G401 (cell line): ENCODE measurements at regions not wholly inside any gene's neighbourhood (a gene's known extent, or its start where the extent isn't known, plus 50 kb on each side); places are given as distances from the start of the nearest gene placed in this dataset.

Experiments
- DNase-seq: peaks from one replicate; pipeline ENCODE4 v3.0.0-alpha.2; 2015; ENCODE audit warnings: low spot score
- in situ Hi-C: cut with HindIII; loops from 2 replicates; pipeline ENCODE4 v1.10.0; 2016; ENCODE audit warnings: low sequenced_read_pairs, mixed read lengths

DNA sequence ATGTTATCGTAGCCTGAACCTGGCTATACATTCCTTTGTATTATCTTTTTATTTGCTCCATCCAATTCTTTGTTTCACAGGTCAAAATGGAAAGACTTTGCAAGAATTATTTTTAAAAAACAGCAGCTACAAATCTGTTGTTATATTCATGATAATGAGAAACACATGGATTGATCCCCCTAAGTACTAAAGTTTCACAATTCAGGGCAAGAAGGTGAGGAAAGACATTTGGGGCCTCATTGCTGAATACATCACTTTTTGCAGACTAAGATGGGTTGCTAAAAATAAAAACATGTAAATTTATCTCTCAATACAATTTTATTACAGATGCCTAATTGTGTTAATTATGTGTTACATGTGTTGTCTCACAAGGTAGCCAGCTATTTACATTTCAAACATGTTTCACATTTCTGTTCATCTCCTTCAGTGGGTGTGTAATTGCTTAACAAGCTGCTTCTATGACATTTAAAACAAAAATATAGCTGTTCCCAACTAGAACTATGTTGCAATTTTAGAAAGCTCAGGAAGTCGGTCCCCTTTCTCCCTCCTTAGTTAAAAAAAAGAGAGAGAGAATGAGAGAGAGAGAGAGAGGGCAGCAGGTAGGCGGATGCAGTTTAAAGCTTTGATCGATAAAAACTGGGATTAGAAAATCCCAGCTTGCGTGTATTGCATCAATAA, 606.3 kb upstream of the FZD8 start:
- in situ Hi-C loops = no loop called here
- no peak for DNase-seq

DNA sequence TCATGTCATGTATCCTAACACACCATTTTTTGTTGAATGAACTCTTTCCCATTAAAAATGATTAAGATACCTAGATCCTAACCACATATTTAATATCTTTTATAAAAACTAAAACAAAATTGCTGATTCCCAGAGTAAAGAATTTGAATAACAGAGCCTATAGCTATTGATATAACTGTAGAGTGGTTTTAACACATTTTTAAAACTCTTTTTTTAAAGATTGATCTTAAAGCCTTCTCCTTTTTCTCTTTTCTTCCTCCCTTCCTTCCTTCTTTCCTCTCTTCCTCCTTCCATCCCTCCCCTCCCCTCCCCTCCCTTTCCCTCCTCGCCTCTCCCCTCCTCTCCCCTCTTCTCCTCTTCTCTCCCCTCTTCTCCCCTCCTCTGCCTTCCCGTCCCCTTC, 605.4 kb upstream of the FZD8 start:
- DNase-seq = no peak
- in situ Hi-C loops = no loop called here

DNA sequence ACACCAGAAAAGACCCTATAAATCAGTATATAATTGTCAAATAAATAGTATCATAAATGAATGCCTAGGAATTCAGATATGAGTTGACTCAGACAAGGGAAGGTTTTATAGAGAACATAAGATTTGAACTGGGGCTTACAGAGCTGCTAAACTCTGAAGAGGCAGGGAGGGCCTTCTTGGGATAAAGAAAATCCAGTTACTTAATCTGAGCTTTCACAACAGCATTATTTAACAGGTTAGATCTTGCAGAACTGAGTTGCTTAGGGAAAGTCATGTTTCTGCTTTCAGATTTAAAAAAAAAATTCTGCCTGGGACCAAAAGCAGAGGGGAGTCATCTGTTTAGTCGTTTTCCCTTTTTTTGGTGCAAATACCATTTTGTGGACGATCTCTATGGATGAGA, 594.8 kb upstream of the FZD8 start:
- in situ Hi-C loops = no loop called here
- no peak for DNase-seq

DNA sequence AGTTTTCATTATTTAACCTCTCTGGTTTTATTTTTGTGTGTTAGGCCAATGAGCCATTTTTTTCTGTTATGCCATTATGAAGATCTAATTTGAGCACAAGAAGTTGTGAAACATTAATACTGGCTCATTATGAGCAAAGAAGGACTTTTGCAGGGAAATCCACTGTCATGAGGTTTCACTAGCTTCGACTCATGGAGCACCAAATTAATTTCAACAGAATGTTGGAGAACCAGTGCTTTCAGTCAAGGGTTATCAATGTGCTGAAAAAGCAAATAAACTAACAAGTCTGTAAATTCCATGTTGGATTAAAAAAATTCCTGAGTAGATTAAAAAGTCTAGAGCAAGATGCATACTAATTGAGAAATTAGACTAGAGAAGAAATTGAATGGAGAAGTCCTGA, 594.2 kb upstream of the FZD8 start:
- in situ Hi-C loops = no loop called here

DNA sequence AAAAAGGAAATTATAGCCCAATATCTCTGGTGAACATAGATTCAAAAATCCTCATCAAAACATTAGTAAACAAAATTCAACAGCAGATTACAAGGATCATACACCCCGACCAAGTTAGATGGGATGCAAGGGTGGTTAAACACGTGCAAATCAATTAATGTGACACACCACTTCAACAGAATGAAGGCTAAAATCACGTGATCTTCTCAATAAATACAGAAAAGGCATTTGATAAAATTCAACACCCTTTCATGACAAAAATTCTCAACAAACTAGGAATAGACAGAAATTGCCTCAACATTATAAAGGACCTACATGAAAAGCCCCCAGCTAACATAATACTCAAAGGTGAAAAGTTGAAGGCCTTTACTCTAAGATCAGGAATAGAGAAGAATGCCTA, 590.8 kb upstream of the FZD8 start:
- DNase-seq = no peak
- in situ Hi-C loops = no loop called here

More for the DNA sequence above, 594.2 kb upstream of the FZD8 start:
- DNase-seq = no peak

DNA sequence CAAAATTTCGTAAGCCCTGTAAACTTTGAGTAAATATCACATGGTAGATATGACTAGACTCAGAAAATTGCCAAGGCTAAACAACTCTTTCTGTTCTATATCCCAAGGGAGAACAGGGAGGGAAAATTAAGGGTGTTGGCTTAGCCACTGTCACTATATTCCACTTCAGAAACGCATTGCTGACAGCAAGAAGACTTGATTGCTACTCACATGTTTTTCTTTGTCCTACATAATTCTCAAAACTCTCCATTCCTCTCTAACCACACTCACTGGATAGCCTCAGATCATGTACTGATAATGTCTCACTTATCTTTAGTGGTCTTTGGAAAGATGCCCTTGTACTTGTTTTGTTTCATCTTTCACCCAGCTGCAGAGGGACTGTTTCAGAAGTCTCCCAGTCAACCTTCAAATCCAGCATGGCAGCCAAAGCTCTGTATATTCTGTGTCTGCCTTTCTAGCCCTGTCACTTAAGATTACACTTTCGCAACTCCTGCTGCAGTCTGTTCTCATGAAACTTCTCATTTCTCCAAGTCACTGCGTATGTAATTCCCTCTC, 582.4 kb upstream of the FZD8 start:
- no peak for DNase-seq
- in situ Hi-C loops = no loop called here

DNA sequence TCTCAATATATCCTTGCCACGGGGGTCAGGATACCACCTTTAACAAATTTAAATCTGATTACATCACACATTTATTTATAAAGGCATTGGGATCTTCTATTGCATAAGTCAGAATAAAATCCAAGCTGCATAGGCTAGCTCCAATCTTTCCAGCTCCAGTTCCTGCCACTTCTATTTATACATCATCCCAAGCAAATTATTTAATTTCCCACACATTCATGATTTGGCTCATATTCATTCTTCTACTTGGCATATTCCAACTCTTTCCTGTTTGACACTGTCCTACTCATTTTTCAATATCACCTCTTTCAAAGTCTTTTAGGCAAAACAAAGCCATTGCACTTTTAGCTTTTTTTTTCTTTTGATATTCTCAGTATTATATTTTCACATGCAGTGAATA, 579.0 kb upstream of the FZD8 start:
- in situ Hi-C loops = no loop called here

DNA sequence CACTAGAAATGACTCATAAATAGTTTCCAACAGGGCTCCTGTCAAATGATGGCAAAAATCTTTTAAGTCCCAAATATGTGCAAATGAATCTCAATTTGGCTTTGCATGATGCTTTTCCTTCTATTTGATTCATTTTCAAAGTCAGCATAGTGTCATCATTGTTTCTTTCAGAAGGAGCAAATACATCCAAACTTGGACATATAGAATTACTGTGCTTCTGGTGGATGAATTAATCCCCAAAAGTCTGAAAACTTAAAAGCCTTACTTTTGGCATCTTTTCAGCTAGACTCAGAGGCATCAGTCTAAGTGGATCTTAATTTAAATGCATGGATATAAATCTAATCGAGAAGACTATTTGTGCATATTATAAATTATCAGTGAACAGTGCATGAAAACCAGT, 578.1 kb upstream of the FZD8 start:
- in situ Hi-C loops = no loop called here
- DNase-seq = no peak

More for the DNA sequence above, 579.0 kb upstream of the FZD8 start:
- DNase-seq = no peak

DNA sequence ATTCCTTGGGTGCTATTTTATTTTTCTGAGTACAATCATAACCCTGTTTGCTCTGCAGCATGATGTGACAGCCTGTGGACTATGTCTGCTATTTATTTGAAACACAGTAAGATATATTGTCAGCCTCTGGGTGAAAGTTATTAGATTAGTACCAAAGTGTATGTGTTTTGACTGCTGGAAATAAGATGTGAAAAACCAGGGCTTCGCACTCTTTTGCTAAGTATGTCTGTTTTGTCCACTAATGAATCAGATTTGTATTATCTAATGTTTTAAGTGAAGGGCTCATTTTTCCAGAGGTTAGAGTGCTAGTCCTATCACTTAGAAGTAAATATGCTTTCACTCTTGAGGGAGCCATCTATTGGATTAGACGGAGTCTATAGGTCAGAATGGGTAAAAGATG, 569.8 kb upstream of the FZD8 start:
- no peak for DNase-seq
- in situ Hi-C loops = no loop called here

DNA sequence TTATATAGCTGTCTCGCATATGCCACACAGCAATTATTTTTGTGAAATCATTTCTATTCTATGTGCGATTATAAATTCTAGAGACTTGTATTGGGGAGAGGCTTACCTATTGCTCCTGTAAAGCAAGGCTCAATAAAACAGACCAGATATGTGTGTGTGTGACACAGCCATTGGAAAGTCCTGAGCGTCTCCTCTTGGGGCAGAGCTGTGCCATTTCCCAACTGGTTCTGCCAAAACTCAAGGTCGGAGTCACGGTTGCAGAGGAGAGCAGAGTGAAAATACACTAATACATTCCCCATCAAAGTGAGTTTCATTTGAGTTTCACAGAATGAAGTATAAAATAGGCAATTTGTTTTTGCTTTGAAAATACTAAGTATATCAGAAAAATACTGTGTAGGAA, 567.4 kb upstream of the FZD8 start:
- in situ Hi-C loops = no loop called here
- no peak for DNase-seq

DNA sequence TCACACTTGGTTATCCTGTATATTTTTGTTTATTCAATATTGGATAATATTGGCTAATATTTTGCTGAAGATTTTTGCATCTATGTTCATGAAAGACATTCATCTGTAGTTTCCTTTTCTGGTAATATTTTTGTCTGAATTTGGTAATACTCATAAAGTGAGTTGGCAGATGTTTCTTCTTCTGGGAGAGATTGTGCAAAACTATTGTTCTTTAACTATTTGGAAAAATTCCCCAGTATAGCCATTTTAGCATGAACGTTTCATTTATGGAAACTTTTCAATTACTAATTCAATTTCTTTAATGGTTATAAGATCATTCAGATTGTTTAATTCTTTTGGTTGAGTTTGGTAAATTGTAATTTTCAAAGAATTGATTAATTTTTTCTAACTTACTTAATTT, 560.8 kb upstream of the FZD8 start:
- in situ Hi-C loops = no loop called here
- DNase-seq = no peak

DNA sequence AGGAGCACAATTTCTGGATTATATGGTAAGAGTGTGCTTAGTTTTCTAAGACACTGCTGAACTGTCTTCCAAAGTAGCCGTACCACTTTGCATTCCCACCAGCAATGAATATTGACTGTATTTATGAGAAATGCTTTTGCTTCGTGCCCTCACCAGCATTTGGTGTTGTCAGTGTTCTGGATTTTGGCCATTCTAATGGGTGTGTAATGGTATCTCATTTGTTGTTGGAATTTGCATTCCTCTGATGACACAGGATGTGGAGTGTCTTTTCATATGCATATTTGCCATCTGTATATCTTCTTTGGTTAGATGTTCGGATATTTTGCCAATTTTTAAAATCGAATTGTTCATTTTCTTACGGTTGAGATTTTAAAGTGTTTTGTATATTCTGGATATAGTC, 558.5 kb upstream of the FZD8 start:
- no peak for DNase-seq
- in situ Hi-C loops = no loop called here

DNA sequence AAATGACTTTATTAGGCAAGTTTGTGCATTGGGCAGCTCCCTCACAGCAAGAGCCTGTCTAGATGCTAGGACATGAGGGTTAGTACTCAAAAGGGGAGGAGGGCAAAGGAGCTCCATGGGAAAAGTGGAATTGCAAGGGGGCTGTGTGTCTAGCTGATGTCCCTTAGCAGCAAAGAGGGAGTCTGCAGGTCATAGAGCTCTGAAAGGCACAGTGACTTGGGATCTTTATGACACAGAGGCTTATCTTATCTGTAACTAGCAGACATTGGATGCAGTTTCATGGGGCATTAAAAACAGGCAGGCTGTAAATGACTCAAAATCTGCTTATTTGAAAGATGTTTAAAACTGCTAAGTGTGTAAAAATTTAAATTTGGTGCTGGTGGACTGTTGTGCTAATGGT, 556.2 kb upstream of the FZD8 start:
- in situ Hi-C loops = no loop called here
- no peak for DNase-seq

DNA sequence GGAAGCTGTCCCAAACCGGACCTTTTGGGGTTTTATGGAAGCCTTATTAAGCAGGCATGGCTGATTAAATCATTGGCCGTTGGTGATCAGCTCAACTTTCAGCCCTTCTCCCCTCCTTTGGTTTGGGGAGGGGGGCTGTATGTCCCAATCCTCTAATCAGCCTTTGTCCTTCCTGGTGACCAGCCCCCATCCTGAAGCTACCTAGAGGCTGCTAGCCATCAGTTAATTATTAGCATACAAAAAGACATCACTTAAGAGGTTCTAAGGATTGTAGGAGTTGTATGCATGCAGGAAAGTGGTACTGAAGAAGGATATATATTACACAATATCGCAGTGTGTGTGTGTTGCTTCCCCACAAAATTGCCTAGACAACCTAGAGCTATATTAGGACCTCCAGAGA, 553.3 kb upstream of the FZD8 start:
- in situ Hi-C loops = no loop called here
- no peak for DNase-seq

DNA sequence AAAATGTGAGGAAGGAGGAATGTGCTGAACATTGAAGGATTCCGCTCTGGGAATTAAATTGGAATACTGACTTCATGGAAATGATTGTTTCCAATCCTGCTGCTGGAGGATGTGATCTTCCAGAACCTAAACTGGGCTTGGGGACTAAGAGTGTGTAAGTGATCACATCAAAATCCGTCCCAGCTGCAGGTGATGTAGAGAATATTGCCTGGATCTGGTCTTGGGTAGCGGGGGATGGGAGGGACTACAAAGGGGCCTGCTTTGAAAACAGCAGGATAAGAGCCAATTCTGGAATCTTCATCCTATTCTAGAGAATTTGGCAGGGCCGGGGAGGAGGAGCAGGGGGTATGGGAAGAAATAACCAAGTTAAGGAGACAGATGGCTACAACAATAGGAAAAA, 552.2 kb upstream of the FZD8 start:
- in situ Hi-C loops = no loop called here
- no peak for DNase-seq

DNA sequence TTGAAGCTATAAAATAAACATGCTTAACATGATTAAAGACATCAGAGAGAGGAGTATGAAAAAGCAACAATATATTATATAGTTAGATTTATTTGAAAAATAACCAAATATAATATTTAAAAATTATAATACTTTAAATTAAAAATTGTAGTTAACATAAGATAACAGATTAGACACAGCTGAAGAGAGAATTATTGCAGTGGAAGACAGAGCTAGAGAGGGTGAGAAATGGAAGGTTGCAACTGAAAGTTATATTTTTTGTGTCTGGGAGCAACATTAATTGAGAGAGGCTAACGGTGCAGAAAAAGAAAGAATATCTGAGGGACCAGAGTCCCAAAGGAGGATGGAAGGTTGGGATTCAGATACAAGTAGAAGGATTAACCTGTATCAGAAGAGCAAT, 548.9 kb upstream of the FZD8 start:
- DNase-seq = no peak
- in situ Hi-C loops = no loop called here

DNA sequence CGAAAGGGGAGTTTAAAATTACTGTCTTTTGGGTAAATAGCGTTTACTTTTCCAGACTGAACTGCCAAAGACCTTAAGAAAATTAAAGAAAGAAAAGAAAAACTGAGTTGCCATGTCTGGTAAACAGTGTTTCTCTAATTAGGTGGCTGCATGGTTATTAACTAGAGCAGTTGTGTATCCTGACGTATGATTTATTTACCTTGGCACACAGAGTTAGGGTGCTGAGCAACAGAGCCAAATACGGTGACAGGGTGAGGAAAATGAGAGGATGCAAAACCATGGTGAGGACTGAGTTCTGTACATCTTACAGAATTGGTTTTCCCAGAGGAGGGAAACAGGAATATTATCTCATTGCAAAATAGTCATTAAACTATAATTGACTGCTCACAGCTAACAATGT, 546.4 kb upstream of the FZD8 start:
- no peak for DNase-seq
- in situ Hi-C loops = no loop called here

DNA sequence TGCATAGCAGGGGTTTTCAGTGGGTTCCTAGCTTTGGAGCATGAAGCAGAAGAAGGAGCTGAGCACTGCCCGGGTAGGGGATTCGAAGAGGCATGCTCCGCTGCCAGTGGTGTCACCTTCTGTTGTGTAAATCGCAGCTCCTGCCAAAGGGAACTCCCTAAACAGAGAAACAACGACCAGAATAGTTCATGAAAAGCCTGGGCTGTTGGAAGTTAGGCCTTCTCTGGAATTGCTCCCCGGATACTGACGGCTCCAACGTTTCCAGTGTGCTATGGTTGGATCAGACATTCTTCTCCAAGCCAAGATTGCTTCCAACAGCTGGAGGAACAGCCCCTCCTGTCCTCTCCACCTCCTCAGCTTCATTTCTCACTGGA, 546.0 kb upstream of the FZD8 start:
- in situ Hi-C loops = no loop called here
- DNase-seq = no peak

DNA sequence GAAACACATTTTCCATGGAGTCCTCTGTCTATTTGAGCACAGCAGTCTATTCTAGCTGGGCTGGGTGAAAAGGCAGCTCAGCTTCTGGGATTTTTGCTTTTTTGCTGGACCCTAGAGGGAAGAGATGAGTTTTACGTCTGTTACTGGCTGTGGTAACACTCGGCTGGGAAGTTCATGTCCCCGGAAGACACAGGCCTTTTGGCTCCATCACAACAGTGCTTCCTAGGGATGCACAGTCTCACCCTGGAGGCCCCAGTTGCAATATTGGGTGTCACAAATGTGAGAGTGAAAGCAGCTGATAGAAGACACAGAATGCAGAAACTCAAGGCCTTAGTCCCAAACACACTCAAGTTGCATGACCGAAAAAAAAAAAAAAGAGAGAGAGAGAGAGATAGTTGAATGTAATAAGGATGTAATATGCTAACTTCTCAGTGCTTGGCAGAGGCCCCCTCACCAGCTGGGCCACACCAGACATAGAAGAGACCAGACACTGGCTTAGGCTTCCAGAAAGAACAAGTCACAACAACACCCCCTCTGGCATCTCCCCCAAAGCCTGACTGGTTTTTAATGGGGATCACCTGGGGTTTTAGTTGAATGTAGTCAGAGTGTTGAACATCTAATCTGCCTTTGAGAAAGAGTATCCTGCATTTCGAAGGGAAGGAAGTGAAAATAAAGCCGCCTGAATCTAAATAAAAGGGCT, 545.4 kb upstream of the FZD8 start:
- in situ Hi-C loops = no loop called here
- DNase-seq = no peak

DNA sequence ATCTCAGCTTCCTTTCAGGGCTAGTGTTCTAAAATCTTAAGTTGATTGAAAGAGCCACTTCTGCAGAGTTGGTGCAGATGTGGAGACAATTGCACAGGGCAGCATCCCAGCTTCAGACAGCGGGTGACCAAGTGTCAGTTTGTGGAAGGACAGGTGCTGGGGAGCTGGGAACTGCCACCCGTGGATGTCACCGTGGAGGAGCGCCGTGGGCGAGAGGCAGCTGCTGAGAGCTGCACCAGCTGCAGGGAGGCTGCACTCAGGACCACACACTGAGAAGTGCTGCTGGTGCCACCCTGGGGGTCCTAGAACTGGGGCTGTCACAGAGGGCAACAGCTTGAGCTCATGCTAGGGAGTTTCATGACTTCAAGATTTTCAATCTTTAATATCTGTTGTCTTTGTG, 543.0 kb upstream of the FZD8 start:
- no peak for DNase-seq
- in situ Hi-C loops = no loop called here

DNA sequence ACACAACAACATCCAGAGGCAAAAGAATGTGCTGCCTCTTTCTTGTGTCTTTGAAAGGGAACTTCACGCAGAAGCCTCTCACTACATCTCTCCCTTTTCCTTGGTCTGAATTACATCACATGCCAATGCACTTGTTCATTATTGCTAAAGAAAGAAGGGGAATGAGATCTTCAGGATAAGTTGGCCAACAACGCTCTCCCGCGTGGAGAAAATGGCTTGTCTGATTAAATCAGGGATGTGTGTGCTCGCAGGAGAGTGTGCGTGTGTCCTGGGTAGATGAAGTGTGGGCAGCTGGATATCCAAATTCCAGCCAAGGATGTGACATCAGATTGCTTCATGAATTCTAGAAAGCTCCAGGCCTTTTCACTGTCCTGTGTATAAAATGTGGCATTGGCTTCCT, 541.6 kb upstream of the FZD8 start:
- in situ Hi-C loops = no loop called here
- no peak for DNase-seq
